Activated CD4-positive, alpha-beta memory T cell treated with anti-CD3 and anti-CD28 coated beads, Interleukin-2, amount 10 ng/mL, durations not matched to agents 7 days and 5 days (primary cell): ENCODE measurements at regions not wholly inside any gene's neighbourhood (a gene's known extent, or its start where the extent isn't known, plus 50 kb on each side); places are given as distances from the start of the nearest gene placed in this dataset.
"Not testable (repeated sequence)": the region's sequence is repeated elsewhere in the genome, so short reads cannot be mapped to it uniquely, and the experiment has no call there.

Source experiments
- CTCF ChIA-PET: fragments of 350-600 bp; sonication (Branson Sonifier 250); formaldehyde crosslinking; loops from one replicate; lab custom pipeline; 2021; ENCODE audit warnings: antibody characterized with exemption, inconsistent platforms; lab: Charles Lee
- POLR2A ChIA-PET: fragments of 350-600 bp; sonication (Branson Sonifier 250); formaldehyde crosslinking; loops from one replicate; lab custom pipeline; 2021; ENCODE audit warnings: antibody characterized with exemption; lab: Charles Lee
- DNase-seq: peaks from one replicate; pipeline ENCODE4 v3.0.0-alpha.2; 2020
- H3K27ac Mint-ChIP-seq: one replicate; pipeline ENCODE4 v1.8.0; 2021; ENCODE audit warnings: mild to moderate bottlenecking, mixed read lengths
- H3K27me3 Mint-ChIP-seq: one replicate; pipeline ENCODE4 v1.8.0; 2021; ENCODE audit warnings: mixed read lengths
- H3K36me3 Mint-ChIP-seq: one replicate; pipeline ENCODE4 v1.8.0; 2021; ENCODE audit warnings: low read depth, mixed read lengths
- H3K4me1 Mint-ChIP-seq: one replicate; pipeline ENCODE4 v1.8.0; 2021; ENCODE audit warnings: mixed read lengths
- H3K4me3 Mint-ChIP-seq: one replicate; pipeline ENCODE4 v1.8.0; 2021; ENCODE audit warnings: mild to moderate bottlenecking, mixed read lengths
- H3K9me3 Mint-ChIP-seq: one replicate; pipeline ENCODE4 v1.8.0; 2021; ENCODE audit warnings: mixed read lengths

DNA sequence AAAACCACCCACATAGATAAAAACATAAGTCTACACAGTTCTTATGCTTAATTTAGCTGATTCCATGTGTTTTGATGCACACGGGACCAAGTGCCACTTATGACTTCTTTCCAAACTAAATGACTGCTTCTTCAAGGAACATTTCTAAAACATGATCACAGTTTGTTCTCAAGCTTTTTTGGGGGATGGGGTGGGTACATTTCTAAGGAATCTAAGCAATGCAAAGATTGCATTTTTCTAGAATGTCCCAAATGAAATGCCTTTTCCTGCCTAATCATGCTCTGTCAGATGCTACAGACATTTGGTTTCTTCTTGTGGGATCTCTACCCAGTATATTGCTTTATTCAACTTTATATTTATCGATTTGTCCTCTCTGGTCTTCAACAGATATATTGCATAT is 496.8 kb upstream of the JAG1 start:
- H3K27me3 Mint-ChIP-seq, result no peaks in the 10 kb centered on the region
- H3K36me3 Mint-ChIP-seq, result no peaks in the 10 kb centered on the region
- H3K9me3 Mint-ChIP-seq, result no peaks in the 10 kb centered on the region
- H3K27ac Mint-ChIP-seq, result no peak overlapping the region
- ChIA-PET POLR2A (no interaction called here), CTCF (no interaction called here)
- H3K4me1 Mint-ChIP-seq, result no peaks in the 10 kb centered on the region
- no peak for DNase-seq
- no peak overlapping the region for H3K4me3 Mint-ChIP-seq

GRCh38 chr20:11172881-11173280 is 499.1 kb upstream of the JAG1 start:
- CTCF ChIA-PET, result no interaction called here
- H3K27ac Mint-ChIP-seq, result no peak overlapping the region
- POLR2A ChIA-PET, result no interaction called here

DNA sequence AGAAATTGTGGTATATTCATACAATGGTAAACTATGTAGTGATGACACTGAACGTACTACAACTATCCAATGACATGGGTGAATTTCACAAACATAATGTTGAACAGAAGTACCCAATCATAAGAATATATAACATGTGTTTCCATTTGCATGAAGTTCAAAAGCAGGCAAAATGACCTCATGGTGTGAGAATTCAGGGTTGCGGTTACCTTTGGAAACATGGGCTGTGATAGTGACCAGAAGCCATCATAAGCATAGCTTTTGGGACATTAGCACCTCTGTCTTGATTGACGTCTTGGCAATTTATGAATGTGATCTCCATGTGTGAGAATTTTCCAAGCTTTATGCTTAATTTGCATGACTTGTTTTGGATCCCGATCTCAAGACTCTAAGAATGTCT is 500.1 kb upstream of the JAG1 start:
- ChIA-PET CTCF (no interaction called here), POLR2A (no interaction called here)
- H3K36me3 Mint-ChIP-seq, result no peaks in the 10 kb centered on the region
- no peaks in the 10 kb centered on the region for H3K27me3 Mint-ChIP-seq
- no peak for DNase-seq
- H3K27ac Mint-ChIP-seq, result no peak overlapping the region
- no peak overlapping the region for H3K4me3 Mint-ChIP-seq
- no peaks in the 10 kb centered on the region for H3K9me3 Mint-ChIP-seq
- no peaks in the 10 kb centered on the region for H3K4me1 Mint-ChIP-seq

More at GRCh38 chr20:11172881-11173280, 499.1 kb upstream of the JAG1 start:
- Mint-ChIP-seq H3K4me1 (no peaks in the 10 kb centered on the region), H3K36me3 (no peaks in the 10 kb centered on the region), H3K4me3 (no peak overlapping the region), H3K27me3 (no peaks in the 10 kb centered on the region), H3K9me3 (no peaks in the 10 kb centered on the region)
- DNase-seq, result no peak

DNA sequence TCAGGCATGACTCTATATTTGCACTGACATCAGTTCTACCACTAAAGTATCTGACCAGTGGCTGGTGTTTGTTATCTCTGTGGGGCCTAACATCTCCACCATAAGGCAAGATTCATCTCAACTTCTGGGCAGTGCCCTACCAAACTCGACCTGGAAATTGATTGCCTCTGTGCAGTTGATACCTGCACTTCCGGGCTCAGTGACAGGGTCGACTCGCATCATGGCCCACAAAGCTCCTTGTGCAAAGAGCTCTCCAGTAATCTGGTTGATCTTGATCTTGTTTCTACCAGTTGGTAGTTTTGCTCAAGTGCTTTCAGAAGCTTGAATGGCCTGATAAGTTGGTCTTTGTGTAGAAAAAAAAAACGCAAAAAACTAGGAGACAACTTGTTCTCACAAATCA is 501.1 kb upstream of the JAG1 start:
- no peak for DNase-seq
- Mint-ChIP-seq H3K4me3 (no peak overlapping the region), H3K4me1 (no peaks in the 10 kb centered on the region), H3K27me3 (no peaks in the 10 kb centered on the region), H3K27ac (no peak overlapping the region), H3K9me3 (no peaks in the 10 kb centered on the region), H3K36me3 (no peaks in the 10 kb centered on the region)
- POLR2A ChIA-PET, result no interaction called here
- CTCF ChIA-PET, result no interaction called here

GRCh38 chr20:11176431-11176830 is 502.6 kb upstream of the JAG1 start:
- DNase-seq, result no peak
- Mint-ChIP-seq H3K27ac (no peak overlapping the region), H3K4me1 (no peaks in the 10 kb centered on the region), H3K4me3 (no peak overlapping the region), H3K36me3 (no peaks in the 10 kb centered on the region), H3K9me3 (no peaks in the 10 kb centered on the region), H3K27me3 (no peaks in the 10 kb centered on the region)
- ChIA-PET POLR2A (no interaction called here), CTCF (no interaction called here)

GRCh38 chr20:11178946-11179654 is 505.3 kb upstream of the JAG1 start:
- DNase-seq, result no peak
- no peak overlapping the region for H3K27ac Mint-ChIP-seq
- H3K9me3 Mint-ChIP-seq, result no peaks in the 10 kb centered on the region
- H3K4me3 Mint-ChIP-seq, result no peak overlapping the region
- ChIA-PET POLR2A (no interaction called here), CTCF (no interaction called here)
- H3K4me1 Mint-ChIP-seq, result no peaks in the 10 kb centered on the region
- no peaks in the 10 kb centered on the region for H3K27me3 Mint-ChIP-seq
- H3K36me3 Mint-ChIP-seq, result no peaks in the 10 kb centered on the region

GRCh38 chr20:11180186-11180585 is 506.4 kb upstream of the JAG1 start:
- H3K27me3 Mint-ChIP-seq, result no peaks in the 10 kb centered on the region
- no peaks in the 10 kb centered on the region for H3K9me3 Mint-ChIP-seq
- no peak overlapping the region for H3K4me3 Mint-ChIP-seq
- ChIA-PET CTCF (no interaction called here), POLR2A (no interaction called here)
- no peak for DNase-seq
- no peaks in the 10 kb centered on the region for H3K4me1 Mint-ChIP-seq
- no peaks in the 10 kb centered on the region for H3K36me3 Mint-ChIP-seq
- H3K27ac Mint-ChIP-seq, result no peak overlapping the region

DNA sequence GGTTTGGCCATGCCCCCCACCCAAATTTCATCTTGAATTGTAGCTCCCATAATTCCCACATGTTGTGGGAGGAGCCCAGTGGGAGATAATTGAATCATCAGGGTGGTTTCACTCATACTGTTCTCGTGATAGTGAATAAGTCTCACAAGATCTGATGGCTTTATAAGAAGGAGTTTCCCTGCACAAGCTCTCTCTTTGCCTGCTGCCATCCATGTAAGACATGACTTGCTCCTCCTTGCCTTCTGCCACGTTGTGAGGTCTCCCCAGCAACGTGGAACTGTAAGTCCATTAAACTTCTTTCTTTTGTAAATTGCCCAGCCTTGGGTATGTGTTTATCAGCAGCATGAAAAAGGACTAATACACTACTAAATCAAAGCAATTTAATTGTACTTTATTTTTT is 507.3 kb upstream of the JAG1 start:
- CTCF ChIA-PET, H3K27me3 Mint-ChIP-seq, DNase-seq, H3K4me1 Mint-ChIP-seq, H3K9me3 Mint-ChIP-seq, H3K36me3 Mint-ChIP-seq, H3K27ac Mint-ChIP-seq, POLR2A ChIA-PET, H3K4me3 Mint-ChIP-seq: not testable (repeated sequence)

- DNase-seq, result no peak
- H3K4me3 Mint-ChIP-seq, result no peak overlapping the region
- no peaks in the 10 kb centered on the region for H3K4me1 Mint-ChIP-seq
- no peaks in the 10 kb centered on the region for H3K27me3 Mint-ChIP-seq
- POLR2A ChIA-PET, result no interaction called here
- no peaks in the 10 kb centered on the region for H3K36me3 Mint-ChIP-seq
- H3K27ac Mint-ChIP-seq, result no peak overlapping the region
- H3K9me3 Mint-ChIP-seq, result no peaks in the 10 kb centered on the region
- CTCF ChIA-PET, result no interaction called here
These were observed 508.2 kb upstream of the JAG1 start for GRCh38 chr20:11181966-11182365.

- no peaks in the 10 kb centered on the region for H3K36me3 Mint-ChIP-seq
- H3K27ac Mint-ChIP-seq, result no peak overlapping the region
- H3K27me3 Mint-ChIP-seq, result no peaks in the 10 kb centered on the region
- DNase-seq, result no peak
- ChIA-PET CTCF (no interaction called here), POLR2A (no interaction called here)
- no peaks in the 10 kb centered on the region for H3K4me1 Mint-ChIP-seq
- H3K4me3 Mint-ChIP-seq, result no peak overlapping the region
- no peaks in the 10 kb centered on the region for H3K9me3 Mint-ChIP-seq
These were observed 508.9 kb upstream of the JAG1 start for GRCh38 chr20:11182720-11183119.

DNA sequence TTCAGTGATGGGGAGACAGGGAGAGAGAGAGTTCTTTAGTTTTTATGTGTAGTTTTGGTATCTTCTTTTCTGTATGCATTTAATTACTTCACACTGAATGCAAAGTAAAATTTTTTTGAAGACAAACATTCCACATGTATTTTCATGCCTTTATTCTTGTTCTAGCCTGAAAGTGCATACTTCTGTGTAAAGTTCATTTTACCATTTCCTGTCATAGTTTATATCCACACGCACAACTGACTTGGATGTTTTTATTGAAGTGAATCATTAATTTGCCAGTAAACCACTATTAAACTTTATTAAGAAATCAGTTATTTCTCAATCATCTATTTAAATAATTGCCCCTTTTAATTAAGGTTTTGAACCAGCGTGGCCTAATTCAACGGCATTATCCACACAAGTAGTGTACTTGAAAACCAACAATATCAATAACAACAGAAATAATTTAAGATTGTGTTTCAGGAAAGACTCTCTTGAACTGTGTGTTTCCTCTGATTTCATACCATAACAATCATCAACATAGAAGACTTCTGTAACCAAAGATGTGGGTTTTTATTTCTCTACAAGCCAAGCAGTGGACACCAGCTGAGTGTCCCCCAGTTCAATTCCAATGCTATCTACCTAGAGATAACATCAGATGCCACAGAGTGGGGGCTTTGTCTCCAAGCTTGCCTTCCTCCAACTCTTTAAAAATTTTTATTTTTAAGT is 512.7 kb upstream of the JAG1 start:
- no peaks in the 10 kb centered on the region for H3K4me1 Mint-ChIP-seq
- H3K4me3 Mint-ChIP-seq, result no peak overlapping the region
- no peaks in the 10 kb centered on the region for H3K27me3 Mint-ChIP-seq
- ChIA-PET POLR2A (no interaction called here), CTCF (no interaction called here)
- H3K9me3 Mint-ChIP-seq, result no peaks in the 10 kb centered on the region
- H3K27ac Mint-ChIP-seq, result no peak overlapping the region
- DNase-seq, result no peak
- no peaks in the 10 kb centered on the region for H3K36me3 Mint-ChIP-seq

- Mint-ChIP-seq H3K4me1 (no peaks in the 10 kb centered on the region), H3K4me3 (no peak overlapping the region), H3K27ac (no peak overlapping the region), H3K9me3 (no peaks in the 10 kb centered on the region), H3K27me3 (no peaks in the 10 kb centered on the region), H3K36me3 (no peaks in the 10 kb centered on the region)
- POLR2A ChIA-PET, result no interaction called here
- no peak for DNase-seq
- CTCF ChIA-PET, result no interaction called here
These were observed 515.2 kb upstream of the JAG1 start for GRCh38 chr20:11188843-11189603.

GRCh38 chr20:11190741-11191140 is 516.9 kb upstream of the JAG1 start:
- H3K4me1 Mint-ChIP-seq, result no peaks in the 10 kb centered on the region
- POLR2A ChIA-PET, result no interaction called here
- CTCF ChIA-PET, result no interaction called here
- no peaks in the 10 kb centered on the region for H3K36me3 Mint-ChIP-seq
- no peak overlapping the region for H3K27ac Mint-ChIP-seq
- no peaks in the 10 kb centered on the region for H3K9me3 Mint-ChIP-seq
- no peaks in the 10 kb centered on the region for H3K27me3 Mint-ChIP-seq
- no peak overlapping the region for H3K4me3 Mint-ChIP-seq
- DNase-seq, result no peak
